Jurkat, Clone E6-1 (cell line): ENCODE measurements at regions not wholly inside any gene's neighbourhood (a gene's known extent, or its start where the extent isn't known, plus 50 kb on each side); places are given as distances from the start of the nearest gene placed in this dataset.

Experiments used
- DNase-seq: peaks from one replicate; pipeline ENCODE4 v3.0.0-alpha.2; 2011; ENCODE audit warnings: low read depth, low spot score
- H3K4me3 ChIP-seq: 2 replicates; pipeline ENCODE4 v1.5.1; 2011; ENCODE audit warnings: mild to moderate bottlenecking, low read length, control low read depth, moderate library complexity

- DNase-seq: no peak
- H3K4me3 ChIP-seq: peak overlapping the region; percentile 20
These were observed 315.1 kb downstream of the SEC14L1 start for GRCh38 chr17:77455891-77456260.

- DNase-seq: no peak
- H3K4me3 ChIP-seq: no peak overlapping the region
These were observed 315.6 kb downstream of the SEC14L1 start for GRCh38 chr17:77456271-77456950.

GRCh38 chr17:77456951-77457548, 316.3 kb downstream of the SEC14L1 start:
- no peak for DNase-seq
- no peak overlapping the region for H3K4me3 ChIP-seq

GRCh38 chr17:77457572-77458201, 316.9 kb downstream of the SEC14L1 start:
- H3K4me3 ChIP-seq: no peak overlapping the region
- DNase-seq: no peak

GRCh38 chr17:77458202-77459017, 317.6 kb downstream of the SEC14L1 start:
- no peak for DNase-seq
- H3K4me3 ChIP-seq: no peak overlapping the region

- no peak for DNase-seq
These were observed 318.4 kb downstream of the SEC14L1 start for GRCh38 chr17:77459018-77459755.

GRCh38 chr17:77460514-77461046, 319.8 kb downstream of the SEC14L1 start:
- no peak for DNase-seq
- H3K4me3 ChIP-seq: no peak overlapping the region

More at GRCh38 chr17:77459018-77459755, 318.4 kb downstream of the SEC14L1 start:
- H3K4me3 ChIP-seq: no peak overlapping the region

GRCh38 chr17:77461277-77462057, 320.7 kb downstream of the SEC14L1 start:
- H3K4me3 ChIP-seq: no peak overlapping the region
- DNase-seq: no peak

GRCh38 chr17:77462090-77462489, 321.3 kb downstream of the SEC14L1 start:
- no peak for DNase-seq
- no peak overlapping the region for H3K4me3 ChIP-seq

- no peak for DNase-seq
- H3K4me3 ChIP-seq: no peak overlapping the region
These were observed 322.1 kb downstream of the SEC14L1 start for GRCh38 chr17:77462553-77463497.

- peak overlapping the region; percentile 44 for H3K4me3 ChIP-seq
- no peak for DNase-seq
These were observed 324.2 kb downstream of the SEC14L1 start for GRCh38 chr17:77464988-77465357.

- H3K4me3 ChIP-seq: peak overlapping the region; percentile 44
- peak; percentile 94 for DNase-seq
These were observed 324.7 kb downstream of the SEC14L1 start for GRCh38 chr17:77465358-77466041.

GRCh38 chr17:77466140-77466539, 325.4 kb downstream of the SEC14L1 start:
- peak overlapping the region; percentile 44; the same call in 1 of the 2 replicates for H3K4me3 ChIP-seq
- no peak for DNase-seq

- H3K4me3 ChIP-seq: no peak overlapping the region
- DNase-seq: no peak
These were observed 325.9 kb downstream of the SEC14L1 start for GRCh38 chr17:77466596-77467223.

GRCh38 chr17:77467521-77467920, 326.8 kb downstream of the SEC14L1 start:
- H3K4me3 ChIP-seq: no peak overlapping the region
- no peak for DNase-seq

GRCh38 chr17:77468897-77469296, 328.1 kb downstream of the SEC14L1 start:
- DNase-seq: no peak
- no peak overlapping the region for H3K4me3 ChIP-seq
